ENCODE measurements at regions not wholly inside any gene's neighbourhood (a gene's known extent, or its start where the extent isn't known, plus 50 kb on each side); places are given as distances from the start of the nearest gene placed in this dataset.

DNA sequence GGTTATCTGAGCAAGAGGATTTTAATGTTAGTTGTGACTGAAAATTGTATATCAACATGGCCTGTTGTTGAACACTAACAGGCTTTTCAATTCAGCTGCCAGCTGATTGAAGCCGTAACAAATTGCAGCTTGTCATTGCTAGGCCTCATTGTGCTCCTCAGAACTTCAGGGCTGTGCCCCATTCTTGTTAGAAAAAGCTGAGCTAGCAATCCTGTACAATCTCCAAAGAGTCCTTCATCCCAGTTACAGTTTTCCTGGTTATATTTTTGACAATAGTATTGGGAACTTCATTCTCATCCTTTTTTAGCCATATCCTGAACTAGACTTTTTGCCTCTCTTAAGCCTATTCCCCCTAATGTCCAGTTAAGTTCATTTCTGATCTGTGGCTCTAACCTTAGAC is 564.1 kb upstream of the ATXN7L3B start:
- TF ChIP-seq POLR2A (IDR thresholded peaks at IDR 0.05; ENCODE audit: low read length) (no peak), GATA1 (IDR thresholded peaks at IDR 0.05; ENCODE audit: low read depth, low read length) (no peak)

Data from erythroblast (primary cell).